CMK (cell line): ENCODE measurements at regions not wholly inside any gene's neighbourhood (a gene's known extent, or its start where the extent isn't known, plus 50 kb on each side); places are given as distances from the start of the nearest gene placed in this dataset.

Experiments
- DNase-seq: peaks from one replicate; pipeline ENCODE4 v3.0.0-alpha.2; 2010; ENCODE audit warnings: low read depth

DNA sequence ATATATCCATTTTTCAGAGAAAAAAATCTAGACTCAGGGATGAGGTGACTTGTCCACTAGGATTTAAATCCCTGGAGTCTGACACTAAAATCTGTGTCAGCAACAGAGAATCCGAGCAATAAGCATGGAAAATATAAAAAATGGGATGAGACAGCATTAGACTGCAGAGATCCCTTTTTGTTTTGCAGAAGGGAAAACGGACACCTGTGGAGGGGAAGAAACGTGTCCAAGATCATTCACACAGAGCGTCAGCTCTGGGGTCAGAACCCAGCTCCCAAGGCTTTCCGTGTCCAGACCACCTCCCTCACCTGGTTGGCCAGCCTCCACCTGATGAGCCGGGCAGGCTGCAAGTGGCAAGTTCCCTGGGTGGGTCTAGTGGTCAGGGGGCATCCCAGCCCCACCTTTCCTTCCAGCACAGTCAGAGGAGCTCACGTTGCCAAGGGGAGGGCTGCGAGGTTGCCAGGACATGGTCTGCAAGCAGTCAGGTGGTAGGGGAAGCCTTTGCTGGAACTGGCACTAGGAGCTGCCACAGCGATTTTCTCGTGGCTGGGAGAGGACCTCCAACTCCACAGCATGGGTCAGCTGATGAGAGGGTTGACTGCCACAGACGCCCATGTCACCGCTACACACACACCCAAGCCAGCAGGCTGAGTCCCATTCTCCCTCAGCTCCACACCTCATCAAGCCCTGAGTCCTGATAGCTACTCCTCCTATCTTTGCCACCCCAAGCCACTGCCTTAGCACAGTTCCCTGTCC, 65.9 kb upstream of the CPLX2 start:
- DNase-seq, result no peak

DNA sequence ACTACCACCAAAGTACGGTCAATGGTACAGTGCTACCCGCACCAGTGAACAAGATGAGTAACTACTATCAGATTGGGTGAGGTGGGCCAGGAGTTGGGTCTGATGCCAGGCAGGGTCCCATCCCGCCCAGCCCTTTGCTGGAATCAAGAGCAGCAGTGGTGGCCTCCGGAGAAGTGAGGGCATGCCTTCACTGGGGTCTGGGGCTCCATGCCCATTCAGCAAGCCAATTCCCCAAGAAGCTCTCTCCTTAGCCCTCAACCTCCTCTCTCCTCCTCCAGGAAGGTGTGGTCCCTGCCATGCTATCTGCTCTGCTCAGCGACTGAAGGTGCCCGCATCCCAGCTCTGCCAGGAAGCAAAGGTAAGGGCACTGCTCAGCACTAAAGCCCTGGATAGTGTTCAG, 62.7 kb upstream of the CPLX2 start:
- DNase-seq, result no peak

DNA sequence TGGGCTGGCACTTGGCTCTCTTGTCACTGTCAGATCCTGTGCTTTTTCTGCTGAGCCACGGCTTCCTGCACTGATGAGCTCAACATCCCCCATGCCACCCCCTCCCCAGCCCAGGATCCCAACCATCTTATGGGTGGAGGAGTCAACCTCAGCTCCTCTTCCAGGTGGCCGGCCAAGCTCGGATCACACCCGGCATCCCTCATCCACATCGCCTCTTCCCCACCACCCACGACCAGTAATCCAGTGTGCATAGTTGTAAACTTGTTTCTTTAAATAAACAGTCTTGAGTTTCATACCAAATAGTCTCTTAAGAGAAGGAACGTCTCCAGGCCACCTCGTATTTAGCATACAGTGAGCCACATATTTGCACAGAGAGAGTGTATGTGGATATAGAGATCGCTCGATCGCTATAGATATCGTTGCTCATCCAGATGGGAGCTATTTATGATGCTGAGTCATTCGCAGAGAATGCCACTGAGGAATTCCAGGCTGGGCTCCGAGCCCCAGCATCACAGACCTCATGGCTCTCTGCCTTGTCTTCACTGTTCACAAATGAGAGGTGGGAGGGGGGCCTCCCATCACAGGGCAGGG, 61.8 kb upstream of the CPLX2 start:
- no peak for DNase-seq

DNA sequence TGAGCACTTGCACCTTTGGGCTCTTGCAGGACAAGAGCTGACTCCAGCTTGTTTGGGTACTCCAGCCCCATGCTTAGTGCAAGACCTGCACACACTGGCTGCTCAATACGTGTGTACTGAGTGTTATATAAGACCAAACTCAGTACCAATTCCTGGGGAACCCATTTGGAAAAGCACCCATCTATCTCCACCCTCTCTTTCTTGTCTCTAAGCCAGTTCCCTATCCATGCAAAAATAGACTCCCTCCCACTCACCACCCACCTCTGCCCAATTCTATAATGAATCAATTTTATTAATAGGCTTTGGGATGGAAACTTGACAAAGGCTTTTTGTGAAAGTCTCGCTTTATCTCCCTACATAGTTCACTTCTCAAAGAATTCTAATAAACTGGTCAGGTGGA, 60.9 kb upstream of the CPLX2 start:
- DNase-seq, result no peak

DNA sequence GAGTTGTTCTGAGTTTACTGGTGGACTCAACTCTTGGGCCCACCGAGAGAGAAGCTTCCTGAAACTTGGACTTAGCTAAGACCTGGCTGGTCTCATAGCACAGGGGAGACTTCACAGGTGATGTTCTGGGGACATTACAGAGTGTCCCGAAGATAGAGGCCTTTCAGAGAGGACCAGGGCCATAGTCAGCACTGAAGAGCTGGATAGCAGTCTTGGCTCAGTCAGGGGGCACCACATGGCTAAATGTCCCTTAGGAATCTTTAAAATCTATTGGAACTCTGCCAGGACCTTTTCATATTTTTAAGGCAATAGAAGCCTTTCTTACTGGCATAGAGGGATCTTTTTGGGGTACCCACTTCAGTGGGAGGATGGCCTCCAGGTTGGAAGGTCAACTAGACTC, 59.8 kb upstream of the CPLX2 start:
- DNase-seq, result no peak

GRCh38 chr5:175813943-175814630, 57.3 kb upstream of the CPLX2 start:
- DNase-seq, result no peak

- DNase-seq, result no peak
Measured at GRCh38 chr5:175814691-175815090, 56.7 kb upstream of the CPLX2 start.

- no peak for DNase-seq
Measured at GRCh38 chr5:175815126-175815913, 56.1 kb upstream of the CPLX2 start.

DNA sequence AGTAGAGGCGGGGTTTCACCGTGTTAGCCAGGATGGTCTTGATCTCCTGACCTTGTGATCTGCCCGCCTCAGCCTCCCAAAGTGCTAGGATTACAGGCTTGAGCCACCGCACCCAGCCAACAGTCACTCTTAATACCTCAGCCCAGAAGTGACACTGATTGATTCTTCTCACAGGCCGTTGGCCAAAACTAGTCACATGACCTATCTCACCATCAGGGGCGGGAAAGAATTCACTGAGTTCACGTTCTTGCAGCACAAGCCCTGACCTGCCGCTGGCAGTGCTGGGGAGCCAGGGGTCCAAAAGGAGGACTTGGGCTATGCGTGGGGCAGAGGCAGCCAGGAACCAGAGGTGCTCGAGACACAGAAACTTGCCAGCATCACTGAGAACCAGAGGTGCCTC, 55.0 kb upstream of the CPLX2 start:
- no peak for DNase-seq

DNA sequence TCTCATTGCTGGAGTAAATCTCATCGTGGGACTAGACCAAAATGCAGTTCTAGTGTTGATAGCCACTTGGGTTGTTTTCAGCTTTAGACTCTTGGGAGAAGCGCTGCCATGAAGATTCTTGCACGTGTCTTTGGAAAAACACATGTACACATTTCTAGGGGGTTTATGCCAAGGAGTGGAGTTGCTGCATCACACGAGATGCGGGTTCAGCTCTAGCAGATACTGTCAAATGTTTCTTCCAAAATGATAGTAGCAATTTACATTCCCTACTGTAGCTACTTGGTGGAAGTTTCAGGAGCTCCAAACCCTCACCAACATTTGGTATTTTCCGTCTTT, 52.3 kb upstream of the CPLX2 start:
- no peak for DNase-seq

DNA sequence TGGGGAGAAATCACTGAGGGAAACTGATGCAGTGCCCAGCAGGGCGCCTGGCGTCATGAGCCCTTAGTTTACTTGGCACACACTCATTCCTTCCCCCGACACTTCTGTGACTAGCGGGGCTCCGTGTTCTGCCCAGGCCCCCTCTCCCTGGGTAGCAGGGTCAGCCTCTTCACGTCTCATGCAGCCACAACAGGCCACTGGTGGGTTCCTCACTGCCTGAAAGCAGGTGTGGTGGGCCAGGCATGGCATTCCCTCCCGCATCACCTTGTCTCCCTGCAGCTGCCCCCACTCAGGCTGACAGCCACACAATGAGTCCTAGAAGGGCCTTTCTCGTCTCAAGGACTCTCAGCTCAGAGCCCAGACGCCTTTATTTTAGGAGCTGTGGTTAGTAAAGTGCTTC, 51.1 kb upstream of the CPLX2 start:
- DNase-seq, result no peak
